ENCODE measurements at regions not wholly inside any gene's neighbourhood (a gene's known extent, or its start where the extent isn't known, plus 50 kb on each side); places are given as distances from the start of the nearest gene placed in this dataset.

GRCh38 chr3:3634326-3634725, 164.9 kb upstream of the LRRN1 start:
- TF ChIP-seq EZH2 (IDR thresholded peaks at IDR 0.05; ENCODE audit: borderline replicate concordance, insufficient read depth, low read depth, low read length, poor library complexity, severe bottlenecking) (no peak), CTCF (IDR thresholded peaks at IDR 0.05) (no peak)

All from B cell (primary cell).